ENCODE measurements at regions not wholly inside any gene's neighbourhood (a gene's known extent, or its start where the extent isn't known, plus 50 kb on each side); places are given as distances from the start of the nearest gene placed in this dataset.
A peak's percentile ranks its signal among the peaks of the same experiment; 100 is the strongest.

DNA sequence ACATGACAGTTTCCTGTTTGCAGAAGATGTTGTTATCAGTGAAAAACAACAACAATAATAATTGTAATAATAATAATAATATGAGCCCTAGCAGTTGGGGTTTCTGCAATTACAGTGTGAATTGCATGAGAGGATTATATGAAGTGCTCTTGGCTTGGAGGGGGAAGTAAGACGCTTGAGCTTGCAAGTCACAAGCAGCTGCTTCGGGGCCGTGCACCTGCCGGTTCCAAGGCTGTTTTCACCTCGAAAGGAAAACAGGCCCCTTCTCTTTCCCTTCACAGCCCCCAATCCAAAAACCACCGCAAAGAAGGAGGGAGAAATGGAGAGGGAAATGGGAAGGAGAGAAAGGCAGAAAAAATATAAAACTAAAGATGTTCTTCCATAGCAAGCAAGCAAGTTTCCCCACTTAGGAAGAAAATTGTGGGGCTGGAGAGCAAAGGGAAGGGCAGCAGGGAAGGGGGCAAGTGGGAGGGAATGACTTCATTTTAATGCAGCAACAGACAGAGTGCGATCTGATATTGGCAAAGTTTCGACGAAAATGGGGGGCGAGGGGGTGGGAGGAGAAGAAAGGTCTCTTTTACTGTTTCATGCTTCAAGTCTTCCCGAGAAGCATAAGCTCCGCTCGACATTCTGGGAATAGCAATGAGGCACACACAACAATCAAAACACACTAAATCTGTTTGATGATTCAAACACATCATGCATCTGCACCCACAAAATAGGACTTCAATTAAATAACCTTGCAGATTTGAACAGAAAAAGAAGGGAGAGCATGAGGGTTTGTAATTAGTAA, 284.2 kb upstream of the ATP11B start:
- TF ChIP-seq CTCF (IDR thresholded peaks at IDR 0.05; ENCODE audit: insufficient read depth, low read depth, low read length) = no peak
- H3K27me3 ChIP-seq (ENCODE audit: insufficient read depth, low read length) = no peaks in the 10 kb centered on the region
- no peak overlapping the region for H3K4me3 Mint-ChIP-seq (ENCODE audit: unreplicated experiment)
- DNase-seq (ENCODE audit: low read depth) (no peak), FAIRE-seq (no peak)
- H3K9me3 ChIP-seq (ENCODE audit: insufficient read depth, low read depth, low read length) = no peaks in the 10 kb centered on the region
- H3K27me3 Mint-ChIP-seq (ENCODE audit: low read depth, unreplicated experiment) = peaks cover 3% of the 10 kb centered on the region
- H3K4me2 ChIP-seq (ENCODE audit: low read length) = peak overlapping the region; percentile 26
- H3K79me2 ChIP-seq (ENCODE audit: insufficient read depth, low read length) = no peaks in the 10 kb centered on the region
- no peaks in the 10 kb centered on the region for H3K36me3 Mint-ChIP-seq (ENCODE audit: low read depth, unreplicated experiment)
- no peak overlapping the region for H3K9ac ChIP-seq (ENCODE audit: low read length)
- H3K27ac ChIP-seq (ENCODE audit: low read depth, low read length) = no peak overlapping the region
- peak overlapping the region; percentile 38 for H2AFZ ChIP-seq (ENCODE audit: low read depth, low read length)
- no peaks in the 10 kb centered on the region for H3K4me1 ChIP-seq (ENCODE audit: insufficient read depth, low read length)
- H3K9me3 Mint-ChIP-seq (ENCODE audit: unreplicated experiment) = no peaks in the 10 kb centered on the region
- no peaks in the 10 kb centered on the region for H3K36me3 ChIP-seq (ENCODE audit: insufficient read depth, low read length)
- H3K27ac Mint-ChIP-seq (ENCODE audit: unreplicated experiment) = no peak overlapping the region
- H3K4me3 ChIP-seq (ENCODE audit: insufficient read depth, low read depth, low read length) = no peak overlapping the region
- H4K20me1 ChIP-seq (ENCODE audit: insufficient read depth, low read length) = no peaks in the 10 kb centered on the region
- no peaks in the 10 kb centered on the region for H3K4me1 Mint-ChIP-seq (ENCODE audit: low read depth, unreplicated experiment)

- DNase-seq (ENCODE audit: low read depth) (no peak), FAIRE-seq (no peak)
- Mint-ChIP-seq H3K27me3 (ENCODE audit: low read depth, unreplicated experiment) (peaks cover 3% of the 10 kb centered on the region), H3K4me1 (ENCODE audit: low read depth, unreplicated experiment) (no peaks in the 10 kb centered on the region), H3K27ac (ENCODE audit: unreplicated experiment) (no peak overlapping the region), H3K36me3 (ENCODE audit: low read depth, unreplicated experiment) (no peaks in the 10 kb centered on the region), H3K4me3 (ENCODE audit: unreplicated experiment) (no peak overlapping the region), H3K9me3 (ENCODE audit: unreplicated experiment) (no peaks in the 10 kb centered on the region)
- H3K4me3 ChIP-seq (ENCODE audit: insufficient read depth, low read depth, low read length) = no peak overlapping the region
- no peak overlapping the region for H3K27ac ChIP-seq (ENCODE audit: low read depth, low read length)
- no peak overlapping the region for H2AFZ ChIP-seq (ENCODE audit: low read depth, low read length)
- no peaks in the 10 kb centered on the region for H4K20me1 ChIP-seq (ENCODE audit: insufficient read depth, low read length)
- no peaks in the 10 kb centered on the region for H3K4me1 ChIP-seq (ENCODE audit: insufficient read depth, low read length)
- no peaks in the 10 kb centered on the region for H3K36me3 ChIP-seq (ENCODE audit: insufficient read depth, low read length)
- H3K9ac ChIP-seq (ENCODE audit: low read length) = no peak overlapping the region
- H3K4me2 ChIP-seq (ENCODE audit: low read length) = no peak overlapping the region
- H3K9me3 ChIP-seq (ENCODE audit: insufficient read depth, low read depth, low read length) = no peaks in the 10 kb centered on the region
- H3K79me2 ChIP-seq (ENCODE audit: insufficient read depth, low read length) = no peaks in the 10 kb centered on the region
- H3K27me3 ChIP-seq (ENCODE audit: insufficient read depth, low read length) = no peaks in the 10 kb centered on the region
- no peak for TF ChIP-seq CTCF (IDR thresholded peaks at IDR 0.05; ENCODE audit: insufficient read depth, low read depth, low read length)
- no peak for TF ChIP-seq EZH2 (IDR thresholded peaks at IDR 0.05; ENCODE audit: insufficient read depth, low read length)
Measured at GRCh38 chr3:182509844-182510460, 283.4 kb upstream of the ATP11B start.

Measured in astrocyte (in vitro differentiated cells and primary cell).